GM12892 (cell line): ENCODE measurements at regions not wholly inside any gene's neighbourhood (a gene's known extent, or its start where the extent isn't known, plus 50 kb on each side); places are given as distances from the start of the nearest gene placed in this dataset.

Experiments used
- POLR2A ChIP-seq: IDR thresholded peaks from 2 replicates; pipeline ENCODE4 v1.6.1; 2011; ENCODE audit warnings: low read depth, low read length, control low read depth
- POLR2AphosphoS5 ChIP-seq: IDR thresholded peaks from 2 replicates; pipeline ENCODE4 v1.6.1; 2011; ENCODE audit warnings: low read depth, low read length, control low read depth
- TAF1 ChIP-seq: IDR thresholded peaks from 2 replicates; pipeline ENCODE4 v1.6.1; 2011; ENCODE audit warnings: low read depth, mild to moderate bottlenecking, control low read depth, low read length, borderline replicate concordance

GRCh38 chr9:69985971-69986370 is 57.7 kb upstream of the MAMDC2 start:
- TF ChIP-seq POLR2AphosphoS5 (no peak), POLR2A (no peak), TAF1 (no peak)
